ENCODE measurements at regions not wholly inside any gene's neighbourhood (a gene's known extent, or its start where the extent isn't known, plus 50 kb on each side); places are given as distances from the start of the nearest gene placed in this dataset.

- WGBS, 2 donors, result 69 to 82% methylated on average over 14 of the region's 14 CpGs
- no peak overlapping the region for H3K27ac ChIP-seq
- DNase-seq, result no peak
- H3K4me3 ChIP-seq, result no peak overlapping the region
- H3K9me3 ChIP-seq, result no peaks in the 10 kb centered on the region
- TF ChIP-seq, protein P1, sequence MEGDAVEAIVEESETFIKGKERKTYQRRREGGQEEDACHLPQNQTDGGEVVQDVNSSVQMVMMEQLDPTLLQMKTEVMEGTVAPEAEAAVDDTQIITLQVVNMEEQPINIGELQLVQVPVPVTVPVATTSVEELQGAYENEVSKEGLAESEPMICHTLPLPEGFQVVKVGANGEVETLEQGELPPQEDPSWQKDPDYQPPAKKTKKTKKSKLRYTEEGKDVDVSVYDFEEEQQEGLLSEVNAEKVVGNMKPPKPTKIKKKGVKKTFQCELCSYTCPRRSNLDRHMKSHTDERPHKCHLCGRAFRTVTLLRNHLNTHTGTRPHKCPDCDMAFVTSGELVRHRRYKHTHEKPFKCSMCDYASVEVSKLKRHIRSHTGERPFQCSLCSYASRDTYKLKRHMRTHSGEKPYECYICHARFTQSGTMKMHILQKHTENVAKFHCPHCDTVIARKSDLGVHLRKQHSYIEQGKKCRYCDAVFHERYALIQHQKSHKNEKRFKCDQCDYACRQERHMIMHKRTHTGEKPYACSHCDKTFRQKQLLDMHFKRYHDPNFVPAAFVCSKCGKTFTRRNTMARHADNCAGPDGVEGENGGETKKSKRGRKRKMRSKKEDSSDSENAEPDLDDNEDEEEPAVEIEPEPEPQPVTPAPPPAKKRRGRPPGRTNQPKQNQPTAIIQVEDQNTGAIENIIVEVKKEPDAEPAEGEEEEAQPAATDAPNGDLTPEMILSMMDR (IDR thresholded peaks at IDR 0.05), result no peak
- TF ChIP-seq POLR2AphosphoS5 (IDR thresholded peaks at IDR 0.05), result no peak
- no peak for TF ChIP-seq POLR2A (IDR thresholded peaks at IDR 0.05)
- intact Hi-C loops (cut with DNase I), result loop anchor here (10.0 kb wide), 1 partner anchor 181 kb away; no protein-coding TSS in a partner anchor
- H3K27me3 ChIP-seq, result no peaks in the 10 kb centered on the region
- no peaks in the 10 kb centered on the region for H3K36me3 ChIP-seq
- peaks cover 0 to 11% (median 8%) of the 10 kb centered on the region in 4 donors for H3K4me1 ChIP-seq
Measured at GRCh38 chr2:2845806-2846315, 514.8 kb upstream of the MYT1L start.

DNA sequence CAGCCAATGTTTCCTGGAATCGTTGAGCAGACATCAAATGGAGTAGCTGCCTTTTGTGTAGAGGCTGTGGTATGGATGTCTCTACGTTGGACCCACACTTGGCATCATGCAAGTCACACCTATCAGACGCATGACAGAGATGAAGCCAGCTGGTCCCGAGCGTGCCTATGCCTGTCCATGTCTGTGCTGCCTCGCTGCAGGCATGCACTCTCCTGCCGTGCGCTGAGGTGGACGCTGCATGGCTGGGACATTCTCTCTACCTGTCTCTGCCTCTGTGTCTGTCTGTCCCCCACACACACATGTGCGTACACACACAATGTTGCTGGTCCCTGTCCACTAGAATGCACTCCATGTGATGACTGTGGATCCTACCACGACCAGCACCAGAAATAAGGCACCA, 514.2 kb upstream of the MYT1L start:
- TF ChIP-seq POLR2A (IDR thresholded peaks at IDR 0.05), result no peak
- TF ChIP-seq POLR2AphosphoS5 (IDR thresholded peaks at IDR 0.05), result no peak
- no peak for TF ChIP-seq EP300 (IDR thresholded peaks at IDR 0.05)
- TF ChIP-seq, protein P1 (IDR thresholded peaks at IDR 0.05), result no peak
- intact Hi-C loops (cut with DNase I), result loop anchor here (10.0 kb wide), 1 partner anchor 180 kb away; no protein-coding TSS in a partner anchor
- 83 to 89% methylated on average over 11 of the region's 11 CpGs for WGBS, 2 donors

DNA sequence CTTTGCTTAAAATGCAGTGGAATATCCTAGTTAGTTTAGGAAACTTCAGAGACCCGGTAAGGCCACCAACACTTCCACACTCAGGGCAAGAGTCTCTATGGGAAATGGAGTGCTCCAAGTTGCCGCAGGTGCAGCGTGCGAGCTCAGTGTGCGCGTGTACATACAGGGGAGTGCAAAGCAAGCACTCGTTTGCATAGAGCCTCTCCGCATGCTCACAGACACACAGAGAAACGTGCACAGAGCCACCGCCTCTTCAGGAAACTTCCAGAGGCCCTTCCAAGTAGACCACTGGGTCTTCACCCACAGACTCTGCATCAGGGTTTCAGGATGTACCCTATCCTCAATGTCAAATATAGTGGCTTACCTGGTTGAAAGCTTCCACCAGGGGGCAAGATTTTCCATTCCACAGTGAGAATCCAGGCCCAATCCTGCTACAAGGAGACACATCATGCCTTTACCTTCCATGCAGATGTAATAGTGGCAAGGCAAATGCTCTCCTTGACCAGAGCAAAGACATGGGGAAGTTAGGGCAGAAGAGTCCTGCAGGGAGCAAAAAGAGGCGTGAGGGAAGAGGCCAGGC, 513.0 kb upstream of the MYT1L start:
- no peak for DNase-seq
- 83 to 91% methylated on average over 11 of the region's 11 CpGs for WGBS, 2 donors
- peaks cover 0 to 11% (median 8%) of the 10 kb centered on the region in 4 donors for H3K4me1 ChIP-seq
- H3K36me3 ChIP-seq, result no peaks in the 10 kb centered on the region
- H3K27ac ChIP-seq, result no peak overlapping the region
- intact Hi-C loops (cut with DNase I), result loop anchor here (10.0 kb wide), 1 partner anchor 179 kb away; no protein-coding TSS in a partner anchor
- no peaks in the 10 kb centered on the region for H3K27me3 ChIP-seq
- H3K4me3 ChIP-seq, result no peak overlapping the region
- no peaks in the 10 kb centered on the region for H3K9me3 ChIP-seq
- no peak for TF ChIP-seq POLR2AphosphoS5 (IDR thresholded peaks at IDR 0.05)
- TF ChIP-seq POLR2A (IDR thresholded peaks at IDR 0.05), result no peak
- TF ChIP-seq, protein P1 (IDR thresholded peaks at IDR 0.05), result no peak
- no peak for TF ChIP-seq EP300 (IDR thresholded peaks at IDR 0.05)

More for the DNA sequence above, 514.2 kb upstream of the MYT1L start:
- no peak overlapping the region for H3K4me3 ChIP-seq
- peaks cover 0 to 11% (median 8%) of the 10 kb centered on the region in 4 donors for H3K4me1 ChIP-seq
- H3K9me3 ChIP-seq, result no peaks in the 10 kb centered on the region
- no peaks in the 10 kb centered on the region for H3K27me3 ChIP-seq
- no peak for DNase-seq
- no peaks in the 10 kb centered on the region for H3K36me3 ChIP-seq
- no peak overlapping the region for H3K27ac ChIP-seq

DNA sequence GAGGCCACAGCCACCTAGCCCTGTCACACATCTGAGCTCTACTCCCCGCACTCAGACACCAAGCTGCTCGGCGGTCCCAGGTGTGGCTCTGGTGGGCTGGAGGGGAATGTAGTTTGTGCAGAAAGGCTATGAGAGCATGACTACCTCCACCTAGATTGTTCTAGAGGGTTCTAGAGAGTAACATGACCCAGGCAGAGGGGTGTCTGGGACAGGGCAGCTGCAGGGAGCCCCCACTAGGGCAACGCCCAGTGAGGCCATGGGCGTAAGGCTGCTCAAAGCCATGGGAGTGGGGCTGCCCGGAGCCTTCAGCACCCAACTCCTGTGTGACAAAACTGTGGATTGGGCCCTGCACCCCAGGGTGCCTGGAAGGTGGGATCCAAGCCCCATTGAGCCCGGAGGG, 511.4 kb upstream of the MYT1L start:
- H3K4me3 ChIP-seq, result no peak overlapping the region
- H3K27me3 ChIP-seq, result no peaks in the 10 kb centered on the region
- no peaks in the 10 kb centered on the region for H3K9me3 ChIP-seq
- intact Hi-C loops (cut with DNase I), result loop anchor here (10.0 kb wide), 1 partner anchor 178 kb away; no protein-coding TSS in a partner anchor
- no peaks in the 10 kb centered on the region for H3K36me3 ChIP-seq
- no peak for DNase-seq
- 92 to 95% methylated on average over 7 of the region's 7 CpGs for WGBS, 2 donors
- H3K4me1 ChIP-seq, result peaks cover 0 to 11% (median 8%) of the 10 kb centered on the region in 4 donors
- no peak overlapping the region for H3K27ac ChIP-seq
- TF ChIP-seq POLR2A (IDR thresholded peaks at IDR 0.05) (no peak), POLR2AphosphoS5 (IDR thresholded peaks at IDR 0.05) (no peak)
- TF ChIP-seq, protein P1 (IDR thresholded peaks at IDR 0.05), result no peak

All from sigmoid colon (tissue), 6 donors.